IMR-90 (cell line): ENCODE measurements at regions not wholly inside any gene's neighbourhood (a gene's known extent, or its start where the extent isn't known, plus 50 kb on each side); places are given as distances from the start of the nearest gene placed in this dataset.

ENCODE experiments used
- CTCF ChIP-seq: conservative IDR thresholded peaks from 2 replicates; pipeline ENCODE4 v1.5.1; 2012; ENCODE audit warnings: mild to moderate bottlenecking, low read depth, low read length, improper control_type of control experiment
- POLR2A ChIP-seq: IDR thresholded peaks from 2 replicates; pipeline ENCODE4 v1.6.1; 2012; ENCODE audit warnings: mild to moderate bottlenecking, low read depth, low read length
- RCOR1 ChIP-seq: IDR thresholded peaks from 2 replicates; pipeline ENCODE4 v1.6.1; 2012; ENCODE audit warnings: mild to moderate bottlenecking, low read length, improper control_type of control experiment; ENCODE audit not compliant: insufficient replicate concordance
- USF2 ChIP-seq: fragments of 150-350 bp; IDR thresholded peaks from 2 replicates; pipeline ENCODE4 v1.6.1; 2017; ENCODE audit warnings: mild to moderate bottlenecking, antibody characterized with exemption, low read length, low read depth

- TF ChIP-seq CTCF (no peak), RCOR1 (no peak), POLR2A (no peak), USF2 (no peak)
Observed at GRCh38 chr4:108261026-108261425, 92.3 kb upstream of the LEF1 start.
